Kidney epithelial cell (primary cell): ENCODE measurements at regions not wholly inside any gene's neighbourhood (a gene's known extent, or its start where the extent isn't known, plus 50 kb on each side); places are given as distances from the start of the nearest gene placed in this dataset.
"Not testable (repeated sequence)": the region's sequence is repeated elsewhere in the genome, so short reads cannot be mapped to it uniquely, and the experiment has no call there.

ENCODE experiments used
- DNase-seq: peaks from one replicate; pipeline ENCODE4 v3.0.0-alpha.2; 2010; ENCODE audit warnings: low read depth
- H3K27me3 ChIP-seq: 2 replicates; pipeline ENCODE4 v1.6.0; 2011; ENCODE audit warnings: low read length; ENCODE audit not compliant: control insufficient read depth, insufficient read depth
- H3K36me3 ChIP-seq: 2 replicates; pipeline ENCODE4 v1.5.1; 2011; ENCODE audit warnings: low read length; ENCODE audit not compliant: control insufficient read depth, insufficient read depth
- H3K4me3 ChIP-seq: 2 replicates; pipeline ENCODE4 v1.5.1; 2011; ENCODE audit warnings: low read depth, mild to moderate bottlenecking, control low read depth, low read length
- TF ChIP-seq, protein P1 (sequence below): IDR thresholded peaks from 2 replicates; pipeline ENCODE4 v1.5.1; 2011; ENCODE audit warnings: mild to moderate bottlenecking, moderate library complexity, low read length, control low read depth, inconsistent platforms; ENCODE audit not compliant: insufficient read depth, poor library complexity, severe bottlenecking

DNA sequence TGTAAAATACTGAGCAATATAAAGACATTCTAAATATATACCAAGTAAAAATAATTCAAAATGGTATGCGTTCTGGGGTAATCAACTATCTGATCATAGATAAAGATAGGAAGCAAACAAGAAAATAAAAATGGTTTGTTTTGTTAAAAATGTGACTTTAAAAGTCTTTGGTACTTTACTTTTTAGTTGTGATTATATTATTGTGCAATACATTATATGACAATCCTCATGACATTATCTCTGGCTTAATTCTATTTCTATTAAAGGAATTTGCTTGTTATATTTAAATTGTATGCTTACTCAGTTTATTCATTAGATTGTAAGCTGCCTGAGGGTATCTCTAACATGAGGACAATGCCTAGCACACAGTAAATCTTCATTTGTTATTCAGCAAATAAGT is 477.9 kb downstream of the TMEM38B start:
- DNase-seq: no peak
- H3K27me3 ChIP-seq: no peaks in the 10 kb centered on the region
- no peak overlapping the region for H3K4me3 ChIP-seq
- TF ChIP-seq, protein P1, sequence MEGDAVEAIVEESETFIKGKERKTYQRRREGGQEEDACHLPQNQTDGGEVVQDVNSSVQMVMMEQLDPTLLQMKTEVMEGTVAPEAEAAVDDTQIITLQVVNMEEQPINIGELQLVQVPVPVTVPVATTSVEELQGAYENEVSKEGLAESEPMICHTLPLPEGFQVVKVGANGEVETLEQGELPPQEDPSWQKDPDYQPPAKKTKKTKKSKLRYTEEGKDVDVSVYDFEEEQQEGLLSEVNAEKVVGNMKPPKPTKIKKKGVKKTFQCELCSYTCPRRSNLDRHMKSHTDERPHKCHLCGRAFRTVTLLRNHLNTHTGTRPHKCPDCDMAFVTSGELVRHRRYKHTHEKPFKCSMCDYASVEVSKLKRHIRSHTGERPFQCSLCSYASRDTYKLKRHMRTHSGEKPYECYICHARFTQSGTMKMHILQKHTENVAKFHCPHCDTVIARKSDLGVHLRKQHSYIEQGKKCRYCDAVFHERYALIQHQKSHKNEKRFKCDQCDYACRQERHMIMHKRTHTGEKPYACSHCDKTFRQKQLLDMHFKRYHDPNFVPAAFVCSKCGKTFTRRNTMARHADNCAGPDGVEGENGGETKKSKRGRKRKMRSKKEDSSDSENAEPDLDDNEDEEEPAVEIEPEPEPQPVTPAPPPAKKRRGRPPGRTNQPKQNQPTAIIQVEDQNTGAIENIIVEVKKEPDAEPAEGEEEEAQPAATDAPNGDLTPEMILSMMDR: no peak
- no peaks in the 10 kb centered on the region for H3K36me3 ChIP-seq

DNA sequence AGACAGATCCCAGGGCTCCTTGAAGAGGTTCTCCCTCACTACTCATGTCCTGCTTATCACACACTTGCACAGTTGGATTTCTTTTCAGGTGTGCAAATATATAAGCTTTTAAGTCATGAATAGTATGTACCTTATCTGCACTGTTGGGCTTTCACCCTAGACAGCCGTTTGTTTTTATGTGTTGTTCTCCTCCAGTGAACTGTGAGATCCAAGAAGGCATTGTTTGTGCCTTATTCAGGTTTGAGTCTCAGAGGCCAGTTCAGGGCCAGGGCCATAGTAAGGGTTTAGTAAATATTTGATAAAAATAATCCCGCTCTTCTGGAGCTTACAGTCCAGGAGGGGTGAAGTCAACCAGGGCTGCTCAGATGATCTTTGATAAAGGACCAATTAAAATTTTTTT is 480.0 kb downstream of the TMEM38B start:
- Histone ChIP-seq H3K27me3 (no peaks in the 10 kb centered on the region), H3K36me3 (no peaks in the 10 kb centered on the region), H3K4me3 (no peak overlapping the region)
- DNase-seq: no peak
- TF ChIP-seq, protein P1: no peak

DNA sequence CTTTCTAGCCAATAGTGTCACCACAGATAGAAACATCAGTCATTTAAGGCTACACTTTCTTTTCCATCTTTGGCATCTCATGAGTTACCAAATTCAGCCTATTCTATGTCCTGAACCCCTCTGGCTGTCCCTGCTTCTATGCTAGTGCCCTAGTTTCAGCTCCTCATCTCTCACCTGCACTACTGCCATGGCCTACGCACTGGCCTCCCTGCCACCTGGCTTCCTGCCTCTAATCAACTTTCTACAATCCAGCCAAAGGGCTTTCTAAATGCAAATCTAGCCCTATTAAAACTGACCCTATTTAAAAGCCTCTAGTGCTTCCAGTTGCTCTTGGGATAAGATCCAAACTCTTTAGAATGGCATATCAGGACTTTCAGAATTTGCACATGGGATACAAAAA is 482.9 kb downstream of the TMEM38B start:
- DNase-seq: no peak
- Histone ChIP-seq H3K36me3 (no peaks in the 10 kb centered on the region), H3K4me3 (no peak overlapping the region), H3K27me3 (no peaks in the 10 kb centered on the region)
- TF ChIP-seq, protein P1: no peak

DNA sequence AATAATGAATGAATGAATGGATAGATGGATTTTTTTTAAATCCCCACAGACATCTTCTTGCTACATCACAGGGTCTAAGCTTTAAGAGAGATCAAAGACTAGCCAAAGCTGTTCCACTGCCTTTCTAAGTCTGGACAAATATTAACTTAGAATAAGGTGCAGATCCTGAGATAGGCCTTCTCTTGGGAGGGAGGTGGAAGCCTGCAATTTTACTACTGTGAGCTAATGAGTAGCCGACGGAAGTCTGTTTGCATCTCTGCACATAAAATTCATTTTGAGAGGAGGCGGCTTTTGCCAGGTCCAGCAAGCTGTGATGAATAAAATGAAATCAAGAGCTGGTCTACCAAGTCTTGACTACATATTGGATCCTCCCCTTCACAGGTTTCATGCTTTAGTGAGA is 484.9 kb downstream of the TMEM38B start:
- Histone ChIP-seq H3K36me3 (no peaks in the 10 kb centered on the region), H3K27me3 (no peaks in the 10 kb centered on the region), H3K4me3 (no peak overlapping the region)
- DNase-seq: no peak
- TF ChIP-seq, protein P1: no peak

DNA sequence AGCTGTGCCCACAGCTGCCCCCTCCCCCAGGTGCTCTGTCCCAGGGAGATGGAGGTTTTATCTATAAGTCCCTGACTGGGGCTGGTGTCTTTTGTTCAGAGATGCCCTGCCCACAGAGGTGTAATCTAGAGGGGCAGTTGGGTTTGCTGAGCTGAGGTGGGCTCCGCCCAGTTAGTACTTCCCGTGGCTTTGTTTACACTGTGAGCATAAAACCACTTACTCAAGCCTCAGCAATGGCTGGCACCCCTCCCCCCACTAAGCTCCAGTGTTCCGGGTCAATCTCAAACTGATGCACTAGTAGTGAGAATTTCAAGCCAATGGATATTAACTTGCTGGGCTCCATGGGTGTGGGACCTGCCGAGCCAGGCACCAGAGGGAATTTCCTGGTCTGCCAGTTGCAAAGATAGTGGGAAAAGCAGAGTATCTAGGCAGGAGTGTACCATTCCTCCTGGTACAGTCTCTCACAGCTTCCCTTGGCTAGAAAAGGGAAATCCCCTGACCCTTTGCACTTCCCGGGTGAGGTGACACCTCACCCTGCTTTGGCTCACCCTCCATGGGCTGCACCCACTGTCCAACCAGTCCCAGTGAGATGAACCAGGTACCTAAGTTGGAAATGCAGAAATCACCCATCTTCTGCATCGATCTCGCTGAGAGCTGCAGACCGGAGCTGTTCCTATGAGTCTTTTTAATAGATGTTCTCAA is 509.6 kb downstream of the TMEM38B start:
- not testable (repeated sequence) for H3K27me3 ChIP-seq, H3K36me3 ChIP-seq, DNase-seq, H3K4me3 ChIP-seq

DNA sequence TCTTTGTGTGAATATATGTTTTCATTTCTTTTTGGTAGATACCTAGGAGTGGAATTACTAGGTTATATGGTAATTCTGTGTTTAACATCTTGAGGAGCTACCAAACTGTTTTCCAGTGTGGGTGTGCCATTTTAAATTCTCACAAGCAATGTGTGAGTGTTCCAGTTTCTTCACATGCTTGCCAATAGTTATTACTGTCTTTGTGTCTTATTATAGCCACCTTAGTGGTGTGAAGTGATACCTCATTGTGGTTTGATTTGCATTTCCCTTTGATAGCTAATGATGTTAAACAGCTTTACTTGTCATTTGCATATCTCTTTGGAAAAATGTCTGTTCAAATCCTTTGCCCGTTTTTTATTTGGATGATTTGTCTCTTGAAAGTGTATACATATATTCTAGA is 513.0 kb downstream of the TMEM38B start:
- TF ChIP-seq, protein P1: no peak
- no peak overlapping the region for H3K4me3 ChIP-seq
- H3K27me3 ChIP-seq: no peaks in the 10 kb centered on the region
- DNase-seq: no peak
- H3K36me3 ChIP-seq: no peaks in the 10 kb centered on the region
